ENCODE measurements at regions not wholly inside any gene's neighbourhood (a gene's known extent, or its start where the extent isn't known, plus 50 kb on each side); places are given as distances from the start of the nearest gene placed in this dataset.
"Not testable (repeated sequence)": the region's sequence is repeated elsewhere in the genome, so short reads cannot be mapped to it uniquely, and the experiment has no call there.

DNA sequence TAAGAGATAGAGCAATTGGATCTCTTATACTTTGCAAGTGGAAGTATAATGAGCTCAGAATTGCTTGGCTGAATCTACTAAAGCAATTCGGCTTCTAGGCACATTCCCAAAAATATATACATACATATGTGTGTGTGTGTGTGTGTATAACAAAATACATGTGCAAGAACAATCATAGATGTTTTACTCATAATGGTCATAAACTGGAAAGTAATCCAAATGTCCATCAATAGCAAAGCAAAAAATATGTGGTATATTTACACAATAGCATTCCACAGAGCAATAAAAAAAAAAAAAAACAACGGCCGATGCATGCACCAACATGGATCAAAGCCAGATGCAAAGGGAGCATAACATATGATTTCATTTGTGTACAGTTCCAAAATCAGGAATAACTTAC lies 707.9 kb downstream of the RFPL4B start:
- Histone ChIP-seq H3K9me3 (ENCODE audit: low read depth, low read length) (no peaks in the 10 kb centered on the region), H3K27me3 (ENCODE audit: insufficient read depth, low read length) (no peaks in the 10 kb centered on the region), H3K4me3 (ENCODE audit: low read length) (no peak overlapping the region), H3K4me1 (ENCODE audit: insufficient read depth, low read length) (no peaks in the 10 kb centered on the region)

DNA sequence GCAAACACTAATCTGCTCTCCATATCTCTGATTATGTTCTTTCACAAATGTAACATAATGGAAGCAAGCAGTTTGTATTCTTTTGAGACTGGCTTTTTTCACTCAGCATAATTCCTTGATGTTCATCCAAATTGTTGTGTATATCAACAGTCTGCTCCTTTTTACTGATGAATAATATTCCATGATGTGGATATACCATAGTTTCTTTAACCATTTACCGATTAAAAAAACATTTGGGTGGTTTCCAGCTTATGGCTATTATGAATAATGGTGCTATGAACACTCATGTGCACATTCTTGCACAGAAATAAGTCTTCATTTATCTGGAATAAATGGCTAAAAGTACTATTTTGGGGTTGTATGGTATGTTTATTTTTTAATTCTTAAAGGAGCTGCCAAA lies 708.9 kb downstream of the RFPL4B start:
- no peaks in the 10 kb centered on the region for H3K27me3 ChIP-seq (ENCODE audit: insufficient read depth, low read length)
- no peaks in the 10 kb centered on the region for H3K4me1 ChIP-seq (ENCODE audit: insufficient read depth, low read length)
- no peaks in the 10 kb centered on the region for H3K9me3 ChIP-seq (ENCODE audit: low read depth, low read length)
- no peak overlapping the region for H3K4me3 ChIP-seq (ENCODE audit: low read length)

DNA sequence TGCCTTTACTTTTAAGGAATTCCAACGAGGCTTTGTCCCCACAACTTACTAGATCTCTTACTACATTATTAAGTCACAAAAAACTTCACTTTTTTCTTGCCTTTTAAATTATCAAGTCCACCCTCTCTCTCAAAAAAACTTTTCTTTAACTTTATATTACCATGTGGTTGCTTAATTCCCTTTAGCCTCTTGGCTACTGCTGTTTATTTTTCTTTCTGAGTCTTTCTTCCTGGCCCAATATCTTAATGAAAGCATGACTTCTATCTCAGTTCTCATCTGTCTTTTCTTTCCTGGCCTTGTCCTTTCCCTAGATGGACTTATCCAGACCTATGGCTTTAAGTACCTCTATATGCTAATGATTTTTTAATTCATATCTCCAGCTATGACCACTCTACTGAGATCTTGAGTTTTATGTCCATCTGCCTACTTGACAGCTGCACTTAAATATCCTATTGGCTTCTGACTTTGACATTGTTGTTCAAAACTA lies 710.5 kb downstream of the RFPL4B start:
- no peaks in the 10 kb centered on the region for H3K27me3 ChIP-seq (ENCODE audit: insufficient read depth, low read length)
- H3K9me3 ChIP-seq (ENCODE audit: low read depth, low read length): no peaks in the 10 kb centered on the region
- no peaks in the 10 kb centered on the region for H3K4me1 ChIP-seq (ENCODE audit: insufficient read depth, low read length)
- no peak overlapping the region for H3K4me3 ChIP-seq (ENCODE audit: low read length)

DNA sequence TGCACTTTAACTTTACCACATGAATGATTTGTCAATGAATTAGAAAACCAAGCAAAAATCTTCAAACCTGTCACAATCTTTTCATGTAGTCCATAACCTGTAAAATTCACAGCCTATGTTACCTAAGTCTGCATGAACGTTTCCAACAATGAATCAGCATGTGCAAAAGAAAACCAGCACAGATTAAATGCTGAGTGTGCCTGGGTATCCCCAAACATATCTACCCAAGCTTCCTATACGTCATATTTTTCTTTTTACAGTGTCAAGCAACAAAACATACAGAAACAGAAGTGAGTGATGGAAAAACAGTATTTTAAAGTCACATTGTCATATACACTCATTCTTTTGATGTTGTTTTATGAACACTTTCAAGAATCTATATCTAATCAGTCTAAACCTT lies 713.5 kb downstream of the RFPL4B start:
- no peak overlapping the region for H3K4me3 ChIP-seq (ENCODE audit: low read length)
- H3K9me3 ChIP-seq (ENCODE audit: low read depth, low read length): no peaks in the 10 kb centered on the region
- H3K27me3 ChIP-seq (ENCODE audit: insufficient read depth, low read length): no peaks in the 10 kb centered on the region
- no peaks in the 10 kb centered on the region for H3K4me1 ChIP-seq (ENCODE audit: insufficient read depth, low read length)

- Histone ChIP-seq H3K9me3 (ENCODE audit: low read depth, low read length) (no peaks in the 10 kb centered on the region), H3K4me1 (ENCODE audit: insufficient read depth, low read length) (no peaks in the 10 kb centered on the region), H3K4me3 (ENCODE audit: low read length) (no peak overlapping the region), H3K27me3 (ENCODE audit: insufficient read depth, low read length) (no peaks in the 10 kb centered on the region)
Measured at GRCh38 chr6:113065611-113066010, 718.5 kb downstream of the RFPL4B start.

DNA sequence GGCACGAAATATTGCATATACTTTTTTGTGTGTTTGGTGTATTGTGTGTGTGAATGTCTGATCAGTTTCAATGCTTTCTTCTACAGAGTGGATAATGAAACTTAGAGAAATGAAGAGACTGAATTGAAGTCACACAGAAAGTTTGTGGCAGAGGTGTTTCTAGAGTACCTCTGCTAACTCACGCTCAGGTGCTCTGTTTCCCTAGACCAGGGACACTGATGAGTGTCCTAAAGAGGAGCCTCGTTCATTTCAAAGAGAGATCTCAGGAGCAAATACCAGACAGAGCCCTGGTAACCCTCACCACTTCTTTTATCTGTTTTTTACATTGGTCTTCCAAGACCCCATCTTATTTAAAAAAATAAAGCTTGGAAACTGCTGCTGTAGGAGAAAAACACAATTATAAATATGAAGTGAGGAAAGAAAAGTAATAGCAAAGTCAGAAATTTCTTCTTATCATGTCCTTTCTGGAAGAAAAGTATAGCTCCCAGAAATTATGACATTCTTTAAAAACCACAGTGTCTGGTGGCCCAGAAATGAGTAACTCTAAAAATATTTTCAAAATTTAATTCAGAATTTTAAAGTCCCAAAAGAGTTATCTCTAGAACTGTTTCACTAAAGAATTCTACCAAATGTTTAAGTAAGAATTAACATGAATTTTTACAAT lies 720.6 kb downstream of the RFPL4B start:
- Histone ChIP-seq H3K27me3 (ENCODE audit: insufficient read depth, low read length) (no peaks in the 10 kb centered on the region), H3K9me3 (ENCODE audit: low read depth, low read length) (no peaks in the 10 kb centered on the region), H3K4me3 (ENCODE audit: low read length) (no peak overlapping the region), H3K4me1 (ENCODE audit: insufficient read depth, low read length) (no peaks in the 10 kb centered on the region)

DNA sequence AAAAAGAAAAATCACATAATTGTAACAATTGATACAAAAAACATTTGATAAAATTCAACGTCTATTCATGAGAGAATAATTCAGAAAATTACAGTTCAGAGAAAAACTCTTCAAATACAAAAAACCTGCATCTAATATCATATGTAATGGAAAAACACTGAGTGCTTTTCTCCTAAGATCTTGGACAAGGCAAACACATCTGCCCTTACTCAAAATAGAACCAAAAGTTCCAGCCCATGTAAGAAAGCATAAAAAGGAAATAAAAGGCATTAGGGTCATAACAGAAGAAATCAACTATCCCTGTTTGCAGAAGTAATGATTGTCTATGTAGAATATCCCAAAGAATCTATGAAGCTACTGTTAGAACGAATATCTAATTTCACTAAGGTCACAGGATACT lies 721.4 kb downstream of the RFPL4B start:
- H3K9me3 ChIP-seq (ENCODE audit: low read depth, low read length): no peaks in the 10 kb centered on the region
- no peak overlapping the region for H3K4me3 ChIP-seq (ENCODE audit: low read length)
- H3K4me1 ChIP-seq (ENCODE audit: insufficient read depth, low read length): no peaks in the 10 kb centered on the region
- H3K27me3 ChIP-seq (ENCODE audit: insufficient read depth, low read length): no peaks in the 10 kb centered on the region

DNA sequence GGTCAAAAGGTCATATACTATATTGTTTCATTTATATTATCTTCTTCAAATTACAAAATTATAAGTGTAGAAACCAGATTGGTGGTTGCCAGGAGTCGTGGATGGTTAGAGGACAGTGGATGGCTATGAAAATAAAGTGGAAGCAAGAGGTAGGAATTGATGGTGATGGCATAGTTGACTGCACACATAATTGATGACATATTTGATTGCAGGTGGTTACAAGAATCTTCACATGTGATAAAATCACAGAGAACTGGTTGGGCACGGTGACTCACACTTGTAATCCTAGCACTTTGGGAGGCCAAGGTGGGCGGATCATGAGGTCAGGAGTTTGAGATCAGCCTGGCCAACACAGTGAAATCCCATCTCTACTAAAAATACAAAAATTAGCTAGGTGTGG lies 723.6 kb downstream of the RFPL4B start:
- not testable (repeated sequence) for H3K27me3 ChIP-seq (ENCODE audit: insufficient read depth, low read length); H3K9me3 ChIP-seq (ENCODE audit: low read depth, low read length); H3K4me3 ChIP-seq (ENCODE audit: low read length); H3K4me1 ChIP-seq (ENCODE audit: insufficient read depth, low read length)

DNA sequence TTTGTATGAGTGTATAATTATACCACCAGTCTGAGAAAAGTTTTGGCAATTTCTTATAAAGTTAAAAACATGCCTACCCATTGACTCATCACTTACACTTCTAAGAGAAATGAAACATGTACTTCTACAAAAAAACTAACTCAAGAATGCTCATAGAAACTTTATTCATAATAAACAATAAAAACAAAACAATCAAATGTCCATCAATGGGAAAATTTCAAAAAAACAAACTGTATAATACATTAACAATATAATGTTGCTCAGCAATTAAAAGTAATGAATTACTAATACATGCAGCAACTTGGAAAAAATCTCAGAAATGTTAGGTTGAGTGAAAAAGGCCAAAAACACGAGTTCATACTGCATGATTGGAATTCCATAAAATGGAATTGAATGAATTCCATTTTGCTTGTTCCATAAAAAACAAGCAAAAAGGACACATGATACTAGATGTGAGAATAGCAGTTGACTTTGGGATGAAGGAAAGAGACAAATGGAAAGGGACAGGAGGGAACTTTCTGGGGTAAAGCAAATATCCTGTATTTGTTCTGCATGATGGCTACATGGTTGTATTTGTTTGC lies 726.6 kb downstream of the RFPL4B start:
- Histone ChIP-seq H3K4me1 (ENCODE audit: insufficient read depth, low read length) (no peaks in the 10 kb centered on the region), H3K9me3 (ENCODE audit: low read depth, low read length) (no peaks in the 10 kb centered on the region), H3K4me3 (ENCODE audit: low read length) (no peak overlapping the region), H3K27me3 (ENCODE audit: insufficient read depth, low read length) (no peaks in the 10 kb centered on the region)

- H3K4me1 ChIP-seq (ENCODE audit: insufficient read depth, low read length): no peaks in the 10 kb centered on the region
- H3K27me3 ChIP-seq (ENCODE audit: insufficient read depth, low read length): no peaks in the 10 kb centered on the region
- H3K4me3 ChIP-seq (ENCODE audit: low read length): no peak overlapping the region
- H3K9me3 ChIP-seq (ENCODE audit: low read depth, low read length): no peaks in the 10 kb centered on the region
Measured at GRCh38 chr6:113076116-113076515, 729.0 kb downstream of the RFPL4B start.

- no peak overlapping the region for H3K4me3 ChIP-seq (ENCODE audit: low read length)
- no peaks in the 10 kb centered on the region for H3K4me1 ChIP-seq (ENCODE audit: insufficient read depth, low read length)
- H3K27me3 ChIP-seq (ENCODE audit: insufficient read depth, low read length): no peaks in the 10 kb centered on the region
- no peaks in the 10 kb centered on the region for H3K9me3 ChIP-seq (ENCODE audit: low read depth, low read length)
Measured at GRCh38 chr6:113076816-113077215, 729.7 kb downstream of the RFPL4B start.

GRCh38 chr6:113077794-113078193 lies 730.7 kb downstream of the RFPL4B start:
- no peaks in the 10 kb centered on the region for H3K9me3 ChIP-seq (ENCODE audit: low read depth, low read length)
- no peaks in the 10 kb centered on the region for H3K27me3 ChIP-seq (ENCODE audit: insufficient read depth, low read length)
- H3K4me1 ChIP-seq (ENCODE audit: insufficient read depth, low read length): no peaks in the 10 kb centered on the region
- H3K4me3 ChIP-seq (ENCODE audit: low read length): no peak overlapping the region

DNA sequence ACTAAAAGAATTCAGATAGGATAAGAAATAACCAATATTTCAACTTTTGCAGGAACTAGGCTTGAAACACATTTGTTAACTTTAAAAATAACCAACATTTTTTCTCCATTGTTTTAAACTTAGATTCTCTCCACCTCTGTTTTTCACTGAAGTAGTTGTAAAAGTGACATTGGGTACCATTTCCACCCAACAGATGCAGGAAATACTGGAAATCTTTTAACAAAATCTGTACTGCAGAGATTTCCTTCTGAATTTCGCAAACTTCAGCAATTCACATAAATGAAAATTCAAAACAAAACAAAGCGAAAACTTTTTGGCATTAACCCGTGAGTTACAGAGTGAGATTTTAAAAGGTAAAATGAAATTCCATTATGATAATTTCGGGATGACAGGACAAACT lies 731.7 kb downstream of the RFPL4B start:
- H3K4me3 ChIP-seq (ENCODE audit: low read length): no peak overlapping the region
- H3K27me3 ChIP-seq (ENCODE audit: insufficient read depth, low read length): no peaks in the 10 kb centered on the region
- no peaks in the 10 kb centered on the region for H3K9me3 ChIP-seq (ENCODE audit: low read depth, low read length)
- H3K4me1 ChIP-seq (ENCODE audit: insufficient read depth, low read length): no peaks in the 10 kb centered on the region

GRCh38 chr6:113082745-113083144 lies 735.6 kb downstream of the RFPL4B start:
- Histone ChIP-seq H3K9me3 (ENCODE audit: low read depth, low read length) (no peaks in the 10 kb centered on the region), H3K4me1 (ENCODE audit: insufficient read depth, low read length) (no peaks in the 10 kb centered on the region), H3K27me3 (ENCODE audit: insufficient read depth, low read length) (no peaks in the 10 kb centered on the region), H3K4me3 (ENCODE audit: low read length) (no peak overlapping the region)

GRCh38 chr6:113083947-113084346 lies 736.8 kb downstream of the RFPL4B start:
- Histone ChIP-seq H3K4me3 (ENCODE audit: low read length) (no peak overlapping the region), H3K4me1 (ENCODE audit: insufficient read depth, low read length) (no peaks in the 10 kb centered on the region), H3K9me3 (ENCODE audit: low read depth, low read length) (no peaks in the 10 kb centered on the region), H3K27me3 (ENCODE audit: insufficient read depth, low read length) (no peaks in the 10 kb centered on the region)

GRCh38 chr6:113089056-113089455 lies 741.9 kb downstream of the RFPL4B start:
- H3K27me3 ChIP-seq (ENCODE audit: insufficient read depth, low read length): no peaks in the 10 kb centered on the region
- no peaks in the 10 kb centered on the region for H3K9me3 ChIP-seq (ENCODE audit: low read depth, low read length)
- no peaks in the 10 kb centered on the region for H3K4me1 ChIP-seq (ENCODE audit: insufficient read depth, low read length)
- no peak overlapping the region for H3K4me3 ChIP-seq (ENCODE audit: low read length)
